ENCODE measurements at regions not wholly inside any gene's neighbourhood (a gene's known extent, or its start where the extent isn't known, plus 50 kb on each side); places are given as distances from the start of the nearest gene placed in this dataset.

- TF ChIP-seq CHCHD3 (CRISPR knock-in tag; IDR thresholded peaks at IDR 0.05) (no peak), BRD9 (IDR thresholded peaks at IDR 0.05; ENCODE audit: low read depth, partially characterized antibody) (peak; percentile 55), PCBP2 (IDR thresholded peaks at IDR 0.05; ENCODE audit: low read depth, low read length, poor library complexity, severe bottlenecking) (no peak), BCL6 (CRISPR knock-in tag; IDR thresholded peaks at IDR 0.05) (no peak), ZNF561 (CRISPR knock-in tag; conservative IDR thresholded peaks at IDR 0.05) (no peak), MEIS2 (IDR thresholded peaks at IDR 0.05; ENCODE audit: partially characterized antibody) (peak; percentile 53), MCM2 (IDR thresholded peaks at IDR 0.05; ENCODE audit: low read depth) (no peak), ZNF354B (CRISPR knock-in tag; IDR thresholded peaks at IDR 0.05) (no peak), HMBOX1 (IDR thresholded peaks at IDR 0.05) (peak; percentile 92), XRCC3 (IDR thresholded peaks at IDR 0.05) (no peak), DIDO1 (tag; IDR thresholded peaks at IDR 0.05; ENCODE audit: low read depth) (no peak), ZFP1 (CRISPR knock-in tag; IDR thresholded peaks at IDR 0.05) (no peak), STAG1 (CRISPR knock-in tag; IDR thresholded peaks at IDR 0.05; ENCODE audit: borderline replicate concordance) (no peak), NR2F6 (CRISPR knock-in tag; IDR thresholded peaks at IDR 0.05) (no peak), ZNF263 (CRISPR knock-in tag; IDR thresholded peaks at IDR 0.05; ENCODE audit: borderline replicate concordance) (no peak), KHSRP (IDR thresholded peaks at IDR 0.05) (no peak), DACH1 (IDR thresholded peaks at IDR 0.05; ENCODE audit: partially characterized antibody) (peak; percentile 41), BRCA1 (IDR thresholded peaks at IDR 0.05) (peak; percentile 97; the same call in 1 of the 2 replicates), BRCA1 (CRISPR knock-in tag; IDR thresholded peaks at IDR 0.05) (no peak), ILK (tag; IDR thresholded peaks at IDR 0.05; ENCODE audit: borderline replicate concordance, low read depth) (no peak), DMBX1 (CRISPR knock-in tag; IDR thresholded peaks at IDR 0.05; ENCODE audit: borderline replicate concordance) (no peak), TEAD2 (tag; IDR thresholded peaks at IDR 0.05) (no peak), ZBTB34 (CRISPR knock-in tag; IDR thresholded peaks at IDR 0.05) (no peak), TAF7 (tag; IDR thresholded peaks at IDR 0.05) (no peak), MAX (CRISPR knock-in tag; IDR thresholded peaks at IDR 0.05) (no peak), AFF4 (CRISPR knock-in tag; IDR thresholded peaks at IDR 0.05) (no peak), BCOR (IDR thresholded peaks at IDR 0.05) (no peak), POLR2AphosphoS2 (IDR thresholded peaks at IDR 0.05; ENCODE audit: low read length) (no peak)
Observed at GRCh38 chr7:86190351-86190750, 453.4 kb upstream of the GRM3 start (continued).

All from K562 (cell line).